ENCODE measurements at regions not wholly inside any gene's neighbourhood (a gene's known extent, or its start where the extent isn't known, plus 50 kb on each side); places are given as distances from the start of the nearest gene placed in this dataset.
"Not testable (repeated sequence)": the region's sequence is repeated elsewhere in the genome, so short reads cannot be mapped to it uniquely, and the experiment has no call there.

- DNase-seq, result peak in 1 of 2 donors; percentile 40
- Histone ChIP-seq H3K27me3 (ENCODE audit: control insufficient read depth, insufficient read depth, low read length) (peaks cover 15% of the 10 kb centered on the region), H3K9me3 (ENCODE audit: control insufficient read depth, low read depth, low read length) (peaks cover 3% of the 10 kb centered on the region), H3K4me3 (ENCODE audit: low read length) (no peak overlapping the region), H3K4me1 (ENCODE audit: control insufficient read depth, insufficient read depth, low read length) (peaks cover 69% of the 10 kb centered on the region), H3K36me3 (ENCODE audit: control insufficient read depth, insufficient read depth, low read length) (no peaks in the 10 kb centered on the region), H3K27ac (ENCODE audit: low read length) (no peak overlapping the region)
- WGBS (ENCODE audit: insufficient coverage, low lambda C conversion rate), result no CpG with 5 or more reads among the region's 33 CpGs
These were observed 58.3 kb upstream of the NOTCH1 start for GRCh38 chr9:136603901-136604814.

- H3K4me1 ChIP-seq (ENCODE audit: control insufficient read depth, insufficient read depth, low read length), result peaks cover 62% of the 10 kb centered on the region
- peaks cover 7% of the 10 kb centered on the region for H3K27me3 ChIP-seq (ENCODE audit: control insufficient read depth, insufficient read depth, low read length)
These were observed 57.4 kb upstream of the NOTCH1 start for GRCh38 chr9:136603216-136603615.

GRCh38 chr9:136602193-136602885 lies 56.5 kb upstream of the NOTCH1 start:
- peak in 1 of 2 donors; percentile 45 for DNase-seq
- Histone ChIP-seq H3K9me3 (ENCODE audit: control insufficient read depth, low read depth, low read length) (peaks cover 3% of the 10 kb centered on the region), H3K36me3 (ENCODE audit: control insufficient read depth, insufficient read depth, low read length) (no peaks in the 10 kb centered on the region), H3K27ac (ENCODE audit: low read length) (no peak overlapping the region), H3K4me3 (ENCODE audit: low read length) (no peak overlapping the region), H3K27me3 (ENCODE audit: control insufficient read depth, insufficient read depth, low read length) (peaks cover 7% of the 10 kb centered on the region), H3K4me1 (ENCODE audit: control insufficient read depth, insufficient read depth, low read length) (peaks cover 59% of the 10 kb centered on the region)
- WGBS (ENCODE audit: insufficient coverage, low lambda C conversion rate), result no CpG with 5 or more reads among the region's 28 CpGs

More at GRCh38 chr9:136603216-136603615, 57.4 kb upstream of the NOTCH1 start:
- no CpG with 5 or more reads among the region's 12 CpGs for WGBS (ENCODE audit: insufficient coverage, low lambda C conversion rate)
- DNase-seq, result peak; percentile 84 to 91
- peak overlapping the region; percentile 64 for H3K27ac ChIP-seq (ENCODE audit: low read length)
- peaks cover 3% of the 10 kb centered on the region for H3K9me3 ChIP-seq (ENCODE audit: control insufficient read depth, low read depth, low read length)
- H3K4me3 ChIP-seq (ENCODE audit: low read length), result no peak overlapping the region
- no peaks in the 10 kb centered on the region for H3K36me3 ChIP-seq (ENCODE audit: control insufficient read depth, insufficient read depth, low read length)

- not testable (repeated sequence) for H3K9me3 ChIP-seq (ENCODE audit: control insufficient read depth, low read depth, low read length); H3K27ac ChIP-seq (ENCODE audit: low read length); H3K27me3 ChIP-seq (ENCODE audit: control insufficient read depth, insufficient read depth, low read length); DNase-seq; H3K36me3 ChIP-seq (ENCODE audit: control insufficient read depth, insufficient read depth, low read length); H3K4me3 ChIP-seq (ENCODE audit: low read length)
- H3K4me1 ChIP-seq (ENCODE audit: control insufficient read depth, insufficient read depth, low read length), result peaks cover 59% of the 10 kb centered on the region
- no CpG with 5 or more reads among the region's 31 CpGs for WGBS (ENCODE audit: insufficient coverage, low lambda C conversion rate)
These were observed 55.6 kb upstream of the NOTCH1 start for GRCh38 chr9:136601250-136601973.

- DNase-seq, result peak in 1 of 2 donors; percentile 53
- no peak overlapping the region for H3K27ac ChIP-seq (ENCODE audit: low read length)
- no CpG with 5 or more reads among the region's 29 CpGs for WGBS (ENCODE audit: insufficient coverage, low lambda C conversion rate)
These were observed 54.2 kb upstream of the NOTCH1 start for GRCh38 chr9:136599811-136600660.

GRCh38 chr9:136599074-136599531 lies 53.3 kb upstream of the NOTCH1 start:
- H3K4me1 ChIP-seq (ENCODE audit: control insufficient read depth, insufficient read depth, low read length), result peaks cover 39% of the 10 kb centered on the region
- no peak for DNase-seq
- no peak overlapping the region for H3K4me3 ChIP-seq (ENCODE audit: low read length)
- no peaks in the 10 kb centered on the region for H3K9me3 ChIP-seq (ENCODE audit: control insufficient read depth, low read depth, low read length)
- peaks cover 13% of the 10 kb centered on the region for H3K27me3 ChIP-seq (ENCODE audit: control insufficient read depth, insufficient read depth, low read length)
- WGBS (ENCODE audit: insufficient coverage, low lambda C conversion rate), result no CpG with 5 or more reads among the region's 18 CpGs
- H3K27ac ChIP-seq (ENCODE audit: low read length), result no peak overlapping the region
- no peaks in the 10 kb centered on the region for H3K36me3 ChIP-seq (ENCODE audit: control insufficient read depth, insufficient read depth, low read length)

More at GRCh38 chr9:136599811-136600660, 54.2 kb upstream of the NOTCH1 start:
- Histone ChIP-seq H3K27me3 (ENCODE audit: control insufficient read depth, insufficient read depth, low read length) (peaks cover 10% of the 10 kb centered on the region), H3K9me3 (ENCODE audit: control insufficient read depth, low read depth, low read length) (no peaks in the 10 kb centered on the region), H3K36me3 (ENCODE audit: control insufficient read depth, insufficient read depth, low read length) (no peaks in the 10 kb centered on the region), H3K4me1 (ENCODE audit: control insufficient read depth, insufficient read depth, low read length) (peaks cover 48% of the 10 kb centered on the region), H3K4me3 (ENCODE audit: low read length) (no peak overlapping the region)

- not testable (repeated sequence) for DNase-seq; H3K27ac ChIP-seq (ENCODE audit: low read length); H3K4me3 ChIP-seq (ENCODE audit: low read length); H3K9me3 ChIP-seq (ENCODE audit: control insufficient read depth, low read depth, low read length); H3K36me3 ChIP-seq (ENCODE audit: control insufficient read depth, insufficient read depth, low read length)
- WGBS (ENCODE audit: insufficient coverage, low lambda C conversion rate), result no CpG with 5 or more reads among the region's 13 CpGs
- peaks cover 34% of the 10 kb centered on the region for H3K4me1 ChIP-seq (ENCODE audit: control insufficient read depth, insufficient read depth, low read length)
- H3K27me3 ChIP-seq (ENCODE audit: control insufficient read depth, insufficient read depth, low read length), result peaks cover 13% of the 10 kb centered on the region
These were observed 52.7 kb upstream of the NOTCH1 start for GRCh38 chr9:136598390-136599073.

GRCh38 chr9:136597965-136598364 lies 52.1 kb upstream of the NOTCH1 start:
- Histone ChIP-seq H3K4me1 (ENCODE audit: control insufficient read depth, insufficient read depth, low read length) (peaks cover 29% of the 10 kb centered on the region), H3K27ac (ENCODE audit: low read length) (no peak overlapping the region), H3K36me3 (ENCODE audit: control insufficient read depth, insufficient read depth, low read length) (no peaks in the 10 kb centered on the region), H3K4me3 (ENCODE audit: low read length) (no peak overlapping the region), H3K9me3 (ENCODE audit: control insufficient read depth, low read depth, low read length) (no peaks in the 10 kb centered on the region), H3K27me3 (ENCODE audit: control insufficient read depth, insufficient read depth, low read length) (peaks cover 14% of the 10 kb centered on the region)
- WGBS (ENCODE audit: insufficient coverage, low lambda C conversion rate), result no CpG with 5 or more reads among the region's 9 CpGs
- no peak for DNase-seq

GRCh38 chr9:136597141-136597885 lies 51.5 kb upstream of the NOTCH1 start:
- WGBS (ENCODE audit: insufficient coverage, low lambda C conversion rate), result no CpG with 5 or more reads among the region's 13 CpGs
- Histone ChIP-seq H3K27me3 (ENCODE audit: control insufficient read depth, insufficient read depth, low read length) (peaks cover 17% of the 10 kb centered on the region), H3K27ac (ENCODE audit: low read length) (no peak overlapping the region), H3K4me1 (ENCODE audit: control insufficient read depth, insufficient read depth, low read length) (peaks cover 23% of the 10 kb centered on the region), H3K36me3 (ENCODE audit: control insufficient read depth, insufficient read depth, low read length) (no peaks in the 10 kb centered on the region), H3K9me3 (ENCODE audit: control insufficient read depth, low read depth, low read length) (no peaks in the 10 kb centered on the region), H3K4me3 (ENCODE audit: low read length) (no peak overlapping the region)
- no peak for DNase-seq

All from large intestine (tissue), 3 donors.